ENCODE measurements at regions not wholly inside any gene's neighbourhood (a gene's known extent, or its start where the extent isn't known, plus 50 kb on each side); places are given as distances from the start of the nearest gene placed in this dataset.

DNA sequence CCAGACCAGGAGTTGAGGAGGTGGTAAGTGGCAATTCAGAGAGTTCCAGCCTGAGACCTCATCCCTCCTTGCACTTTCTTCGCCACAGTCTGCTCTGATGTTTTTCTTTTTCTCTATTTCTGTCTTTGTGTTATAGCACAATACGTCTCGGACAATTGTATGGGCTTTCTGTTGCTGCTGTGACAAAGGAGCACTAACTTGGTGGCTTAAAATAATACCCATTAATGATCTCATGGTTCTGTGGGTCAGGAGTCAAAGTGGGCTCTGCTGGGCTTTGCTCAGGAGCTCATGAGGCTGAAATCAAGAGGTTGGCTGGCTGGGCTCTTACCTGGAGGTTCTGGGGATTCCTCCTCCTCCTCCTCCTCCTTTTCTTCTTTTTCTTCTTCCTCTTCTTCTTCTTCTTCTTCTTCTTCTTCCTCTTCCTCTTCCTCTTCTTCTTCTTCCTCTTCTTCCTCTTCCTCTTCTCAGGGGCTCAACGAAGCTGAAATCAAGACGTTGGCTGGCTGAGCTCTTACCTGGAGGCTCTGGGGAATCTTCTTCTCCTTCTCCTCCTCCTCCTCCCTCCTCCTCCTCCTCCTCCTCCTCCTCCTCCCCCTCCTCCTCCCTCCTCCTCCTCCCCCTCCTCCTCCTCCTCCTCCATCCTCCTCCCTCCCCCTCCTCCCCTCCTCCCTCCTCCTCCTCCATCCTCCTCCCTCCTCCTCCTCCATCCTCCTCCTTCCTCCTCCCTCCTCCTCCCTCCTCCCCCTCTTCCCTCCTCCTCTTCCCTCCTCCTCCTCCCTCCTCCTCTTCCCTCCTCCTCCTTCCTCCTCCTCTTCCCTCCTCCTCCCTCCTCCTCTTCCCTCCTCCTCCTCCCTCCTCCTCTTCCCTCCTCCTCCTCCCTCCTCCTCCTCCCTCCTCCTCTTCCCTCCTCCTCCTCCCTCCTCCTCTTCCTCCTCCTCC, 104.0 kb downstream of the GATA6 start:
- TF ChIP-seq, protein P1, sequence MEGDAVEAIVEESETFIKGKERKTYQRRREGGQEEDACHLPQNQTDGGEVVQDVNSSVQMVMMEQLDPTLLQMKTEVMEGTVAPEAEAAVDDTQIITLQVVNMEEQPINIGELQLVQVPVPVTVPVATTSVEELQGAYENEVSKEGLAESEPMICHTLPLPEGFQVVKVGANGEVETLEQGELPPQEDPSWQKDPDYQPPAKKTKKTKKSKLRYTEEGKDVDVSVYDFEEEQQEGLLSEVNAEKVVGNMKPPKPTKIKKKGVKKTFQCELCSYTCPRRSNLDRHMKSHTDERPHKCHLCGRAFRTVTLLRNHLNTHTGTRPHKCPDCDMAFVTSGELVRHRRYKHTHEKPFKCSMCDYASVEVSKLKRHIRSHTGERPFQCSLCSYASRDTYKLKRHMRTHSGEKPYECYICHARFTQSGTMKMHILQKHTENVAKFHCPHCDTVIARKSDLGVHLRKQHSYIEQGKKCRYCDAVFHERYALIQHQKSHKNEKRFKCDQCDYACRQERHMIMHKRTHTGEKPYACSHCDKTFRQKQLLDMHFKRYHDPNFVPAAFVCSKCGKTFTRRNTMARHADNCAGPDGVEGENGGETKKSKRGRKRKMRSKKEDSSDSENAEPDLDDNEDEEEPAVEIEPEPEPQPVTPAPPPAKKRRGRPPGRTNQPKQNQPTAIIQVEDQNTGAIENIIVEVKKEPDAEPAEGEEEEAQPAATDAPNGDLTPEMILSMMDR (IDR thresholded peaks at IDR 0.05) = no peak
- no peak for TF ChIP-seq POLR2A (IDR thresholded peaks at IDR 0.05)

Measured in heart left ventricle (tissue), 13 donors.